ENCODE measurements at regions not wholly inside any gene's neighbourhood (a gene's known extent, or its start where the extent isn't known, plus 50 kb on each side); places are given as distances from the start of the nearest gene placed in this dataset.

DNA sequence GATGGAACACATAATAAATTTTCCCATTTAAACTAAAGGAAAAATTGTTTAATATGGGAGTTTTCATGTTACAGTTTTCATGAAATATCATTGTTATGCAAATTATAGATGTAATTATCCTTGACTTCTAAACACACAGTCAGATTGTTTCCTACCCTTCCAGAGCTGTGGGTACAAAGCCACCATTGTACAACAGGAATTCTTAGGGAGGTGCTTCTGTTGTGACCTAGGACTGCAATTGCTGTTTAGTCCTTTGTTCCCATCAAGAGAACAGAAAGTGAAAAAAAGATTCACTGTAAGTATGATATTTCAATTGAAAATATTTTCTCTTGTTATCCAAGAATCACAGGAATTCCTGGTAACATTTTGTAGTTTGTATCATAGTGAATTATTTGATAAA lies 455.3 kb upstream of the NAALADL2 start:
- no peak for DNase-seq
- intact Hi-C loops (cut with DNase I), result no loop called here
- Histone ChIP-seq H3K4me3 (ENCODE audit: low read length) (no peak overlapping the region), H3K4me1 (ENCODE audit: control insufficient read depth, insufficient read depth, low read length) (no peaks in the 10 kb centered on the region), H3K27me3 (ENCODE audit: control insufficient read depth, insufficient read depth) (no peaks in the 10 kb centered on the region), H3K9me3 (ENCODE audit: control insufficient read depth, low read length) (no peaks in the 10 kb centered on the region), H3K27ac (ENCODE audit: low read length) (no peak overlapping the region)
- ATAC-seq, result no peak

- no peak for DNase-seq
- Histone ChIP-seq H3K27me3 (ENCODE audit: control insufficient read depth, insufficient read depth) (no peaks in the 10 kb centered on the region), H3K9me3 (ENCODE audit: control insufficient read depth, low read length) (no peaks in the 10 kb centered on the region), H3K27ac (ENCODE audit: low read length) (no peak overlapping the region), H3K4me3 (ENCODE audit: low read length) (no peak overlapping the region), H3K4me1 (ENCODE audit: control insufficient read depth, insufficient read depth, low read length) (no peaks in the 10 kb centered on the region)
- intact Hi-C loops (cut with DNase I), result no loop called here
- ATAC-seq, result no peak
- WGBS, result 86% methylated on average over 14 of the region's 14 CpGs
Measured at GRCh38 chr3:174408310-174408709, 450.8 kb upstream of the NAALADL2 start.

DNA sequence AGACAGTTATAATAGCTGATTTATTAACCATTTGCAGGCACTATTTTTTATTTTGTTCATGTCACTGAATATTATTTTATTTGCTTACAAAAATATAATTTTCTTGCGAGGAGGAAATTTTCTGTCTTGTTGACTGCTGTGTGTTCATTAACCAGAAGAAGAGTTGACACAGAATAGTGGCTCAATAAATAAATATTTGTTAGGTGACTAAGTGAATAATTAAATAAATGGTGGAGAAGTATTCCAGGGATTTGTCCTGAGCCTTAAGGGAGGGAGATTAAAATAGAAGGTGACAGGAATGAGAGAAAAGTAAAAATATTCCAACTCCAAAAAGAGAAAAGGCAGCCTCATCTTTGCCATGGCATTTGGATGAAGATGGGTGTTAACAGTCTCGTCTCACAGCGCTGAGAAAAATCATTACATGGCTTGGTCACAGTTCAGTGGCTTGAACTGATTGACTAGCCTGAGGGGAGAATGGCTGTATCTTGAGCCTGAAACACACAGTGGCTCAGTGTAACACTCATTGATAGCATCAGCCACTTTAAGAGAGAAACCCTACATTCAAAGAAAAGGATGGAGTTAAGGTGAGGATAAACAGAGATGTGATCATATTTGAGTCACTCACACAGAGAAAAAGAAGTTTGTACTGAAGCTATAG lies 449.9 kb upstream of the NAALADL2 start:
- intact Hi-C loops (cut with DNase I), result no loop called here
- H3K9me3 ChIP-seq (ENCODE audit: control insufficient read depth, low read length), result no peaks in the 10 kb centered on the region
- H3K27ac ChIP-seq (ENCODE audit: low read length), result no peak overlapping the region
- H3K4me1 ChIP-seq (ENCODE audit: control insufficient read depth, insufficient read depth, low read length), result no peaks in the 10 kb centered on the region
- no peaks in the 10 kb centered on the region for H3K27me3 ChIP-seq (ENCODE audit: control insufficient read depth, insufficient read depth)
- H3K4me3 ChIP-seq (ENCODE audit: low read length), result no peak overlapping the region
- WGBS, result 76% methylated on average over 3 of the region's 3 CpGs
- ATAC-seq (no peak), DNase-seq (no peak)

DNA sequence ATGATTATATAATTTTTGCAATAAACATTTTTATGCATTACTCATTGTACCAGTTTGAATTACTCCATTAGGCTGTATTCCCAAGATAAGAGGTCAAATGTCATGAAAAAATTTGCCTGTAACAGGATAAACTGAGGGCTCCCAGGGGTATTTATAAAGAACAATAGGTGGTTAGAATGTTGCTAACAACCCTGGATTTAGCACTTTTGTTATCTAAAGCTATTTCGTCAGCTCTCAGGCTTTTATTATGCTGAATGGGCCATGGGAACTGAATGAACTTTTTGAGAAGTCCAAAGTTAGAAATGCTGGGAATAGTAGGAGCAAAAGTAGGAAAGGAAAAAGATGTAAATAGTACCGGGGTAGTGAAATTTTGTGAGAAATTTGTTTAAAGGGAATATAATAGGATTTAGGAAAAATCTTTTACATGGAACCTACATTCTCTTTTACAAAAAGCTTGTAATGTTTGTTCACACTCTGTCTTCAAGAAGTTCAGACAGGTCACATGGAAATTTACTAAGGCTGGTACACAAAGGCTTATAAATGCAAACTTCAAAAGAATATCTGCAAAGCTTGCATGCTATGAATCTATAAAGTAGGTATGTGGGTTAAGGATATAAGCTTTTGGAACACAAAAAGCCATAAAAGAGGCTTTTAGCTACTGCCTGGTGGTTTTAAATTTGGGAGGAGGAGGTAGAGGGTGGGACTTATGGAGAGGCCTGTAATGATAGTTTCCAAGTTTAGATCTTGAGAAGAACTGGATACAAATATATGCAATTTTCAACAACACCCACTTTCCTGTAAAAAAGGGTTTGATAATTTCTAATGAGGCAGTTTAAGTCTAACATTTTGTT lies 445.8 kb upstream of the NAALADL2 start:
- H3K4me1 ChIP-seq (ENCODE audit: control insufficient read depth, insufficient read depth, low read length), result no peaks in the 10 kb centered on the region

DNA sequence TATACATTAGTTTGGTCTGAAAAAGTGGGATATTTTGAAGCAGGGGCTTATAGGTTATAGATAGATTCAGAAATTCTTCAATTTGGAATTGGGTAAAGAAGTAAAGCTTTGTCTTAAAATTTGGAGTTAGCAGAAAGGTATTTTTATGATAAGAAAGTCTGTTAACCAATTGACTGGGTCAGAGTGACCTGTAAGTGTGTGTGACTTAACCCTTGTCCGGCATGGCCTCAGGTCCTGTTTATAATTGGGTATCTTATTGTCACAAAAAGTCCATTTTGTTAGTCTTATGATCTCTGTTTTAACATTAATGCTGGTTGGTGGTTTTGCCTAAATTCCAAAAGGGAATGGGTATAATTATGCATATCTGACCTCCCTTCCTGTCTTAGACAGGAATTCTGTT lies 444.2 kb upstream of the NAALADL2 start:
- H3K27me3 ChIP-seq (ENCODE audit: control insufficient read depth, insufficient read depth), result no peaks in the 10 kb centered on the region
- ATAC-seq, result no peak
- no peaks in the 10 kb centered on the region for H3K4me1 ChIP-seq (ENCODE audit: control insufficient read depth, insufficient read depth, low read length)
- no peak overlapping the region for H3K4me3 ChIP-seq (ENCODE audit: low read length)
- no peak for DNase-seq
- 94% methylated on average over 1 of the region's 1 CpG for WGBS
- H3K27ac ChIP-seq (ENCODE audit: low read length), result no peak overlapping the region
- H3K9me3 ChIP-seq (ENCODE audit: control insufficient read depth, low read length), result no peaks in the 10 kb centered on the region
- intact Hi-C loops (cut with DNase I), result no loop called here

More for the DNA sequence above, 445.8 kb upstream of the NAALADL2 start:
- Histone ChIP-seq H3K4me3 (ENCODE audit: low read length) (no peak overlapping the region), H3K9me3 (ENCODE audit: control insufficient read depth, low read length) (no peaks in the 10 kb centered on the region), H3K27me3 (ENCODE audit: control insufficient read depth, insufficient read depth) (no peaks in the 10 kb centered on the region), H3K27ac (ENCODE audit: low read length) (no peak overlapping the region)
- ATAC-seq, result no peak
- 51% methylated on average over 2 of the region's 2 CpGs for WGBS
- intact Hi-C loops (cut with DNase I), result no loop called here
- DNase-seq, result no peak

- ATAC-seq (no peak), DNase-seq (no peak)
- Histone ChIP-seq H3K27me3 (ENCODE audit: control insufficient read depth, insufficient read depth) (no peaks in the 10 kb centered on the region), H3K4me3 (ENCODE audit: low read length) (no peak overlapping the region), H3K9me3 (ENCODE audit: control insufficient read depth, low read length) (no peaks in the 10 kb centered on the region), H3K27ac (ENCODE audit: low read length) (no peak overlapping the region), H3K4me1 (ENCODE audit: control insufficient read depth, insufficient read depth, low read length) (no peaks in the 10 kb centered on the region)
- 74% methylated on average over 4 of the region's 4 CpGs for WGBS
- intact Hi-C loops (cut with DNase I), result no loop called here
Measured at GRCh38 chr3:174417573-174417972, 441.6 kb upstream of the NAALADL2 start.

GRCh38 chr3:174419216-174419615 lies 439.9 kb upstream of the NAALADL2 start:
- no peak for ATAC-seq
- Histone ChIP-seq H3K9me3 (ENCODE audit: control insufficient read depth, low read length) (no peaks in the 10 kb centered on the region), H3K27ac (ENCODE audit: low read length) (no peak overlapping the region), H3K4me1 (ENCODE audit: control insufficient read depth, insufficient read depth, low read length) (no peaks in the 10 kb centered on the region), H3K4me3 (ENCODE audit: low read length) (no peak overlapping the region), H3K27me3 (ENCODE audit: control insufficient read depth, insufficient read depth) (no peaks in the 10 kb centered on the region)
- DNase-seq, result no peak
- intact Hi-C loops (cut with DNase I), result no loop called here
- WGBS, result 72% methylated on average over 1 of the region's 1 CpG

- H3K4me1 ChIP-seq (ENCODE audit: control insufficient read depth, insufficient read depth, low read length), result no peaks in the 10 kb centered on the region
- ATAC-seq (no peak), DNase-seq (no peak)
- H3K4me3 ChIP-seq (ENCODE audit: low read length), result no peak overlapping the region
- WGBS, result 78% methylated on average over 2 of the region's 2 CpGs
- intact Hi-C loops (cut with DNase I), result no loop called here
- no peaks in the 10 kb centered on the region for H3K9me3 ChIP-seq (ENCODE audit: control insufficient read depth, low read length)
- no peak overlapping the region for H3K27ac ChIP-seq (ENCODE audit: low read length)
- no peaks in the 10 kb centered on the region for H3K27me3 ChIP-seq (ENCODE audit: control insufficient read depth, insufficient read depth)
Measured at GRCh38 chr3:174423936-174424335, 435.2 kb upstream of the NAALADL2 start.

GRCh38 chr3:174424656-174425055 lies 434.5 kb upstream of the NAALADL2 start:
- Histone ChIP-seq H3K4me3 (ENCODE audit: low read length) (no peak overlapping the region), H3K27me3 (ENCODE audit: control insufficient read depth, insufficient read depth) (no peaks in the 10 kb centered on the region), H3K4me1 (ENCODE audit: control insufficient read depth, insufficient read depth, low read length) (no peaks in the 10 kb centered on the region), H3K27ac (ENCODE audit: low read length) (no peak overlapping the region), H3K9me3 (ENCODE audit: control insufficient read depth, low read length) (no peaks in the 10 kb centered on the region)
- 91% methylated on average over 1 of the region's 1 CpG for WGBS
- ATAC-seq (no peak), DNase-seq (no peak)
- intact Hi-C loops (cut with DNase I), result no loop called here

DNA sequence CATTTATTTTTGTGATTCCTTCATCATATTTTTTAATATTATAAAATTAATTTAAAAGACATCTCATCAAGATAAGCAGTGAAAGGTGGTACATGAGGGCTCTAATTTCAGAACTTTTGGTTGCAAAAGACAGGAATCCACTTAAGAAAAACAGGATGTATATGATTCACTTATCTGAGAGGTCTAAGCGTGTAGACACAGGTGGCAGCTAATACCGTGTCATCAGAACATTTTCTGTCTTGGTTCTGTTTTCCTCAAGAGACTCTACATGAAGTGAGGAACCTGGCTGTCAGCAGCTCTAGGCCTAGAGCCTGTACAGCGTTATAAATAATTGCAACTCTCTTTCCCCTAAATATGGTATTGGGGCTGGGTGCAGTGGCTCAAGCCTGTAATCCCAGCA lies 433.7 kb upstream of the NAALADL2 start:
- DNase-seq, result no peak
- H3K9me3 ChIP-seq (ENCODE audit: control insufficient read depth, low read length), result no peaks in the 10 kb centered on the region
- no peak overlapping the region for H3K27ac ChIP-seq (ENCODE audit: low read length)
- H3K4me1 ChIP-seq (ENCODE audit: control insufficient read depth, insufficient read depth, low read length), result no peaks in the 10 kb centered on the region
- intact Hi-C loops (cut with DNase I), result no loop called here
- no peaks in the 10 kb centered on the region for H3K27me3 ChIP-seq (ENCODE audit: control insufficient read depth, insufficient read depth)
- WGBS, result 85% methylated on average over 3 of the region's 3 CpGs
- H3K4me3 ChIP-seq (ENCODE audit: low read length), result no peak overlapping the region
- no peak for ATAC-seq

DNA sequence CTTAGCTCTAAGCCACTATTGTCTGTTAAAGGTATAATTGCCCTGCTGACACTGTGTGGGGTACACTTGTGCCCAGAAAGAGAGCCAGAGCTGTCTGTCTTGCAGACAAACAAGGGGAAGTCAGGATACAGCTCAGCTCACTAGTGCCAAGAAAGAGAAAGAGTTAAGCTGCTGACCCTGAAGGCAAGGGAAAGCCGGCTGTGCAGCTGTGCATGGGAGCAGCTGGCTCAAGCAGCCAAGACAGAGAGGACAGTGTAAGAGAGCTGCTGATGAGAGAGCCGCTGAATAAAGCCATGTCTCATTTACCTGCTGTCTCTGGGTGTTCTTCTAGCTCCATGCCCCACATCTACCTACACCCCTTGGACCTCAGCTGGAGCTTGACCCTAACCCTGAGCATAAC lies 428.1 kb upstream of the NAALADL2 start:
- H3K27ac ChIP-seq (ENCODE audit: low read length), result no peak overlapping the region
- no peak for DNase-seq
- H3K4me1 ChIP-seq (ENCODE audit: control insufficient read depth, insufficient read depth, low read length), result no peaks in the 10 kb centered on the region
- no peak overlapping the region for H3K4me3 ChIP-seq (ENCODE audit: low read length)
- no peaks in the 10 kb centered on the region for H3K27me3 ChIP-seq (ENCODE audit: control insufficient read depth, insufficient read depth)
- intact Hi-C loops (cut with DNase I), result no loop called here
- 48% methylated on average over 2 of the region's 2 CpGs for WGBS
- H3K9me3 ChIP-seq (ENCODE audit: control insufficient read depth, low read length), result no peaks in the 10 kb centered on the region
- ATAC-seq, result no peak
